Adrenal gland (tissue), 5 donors: ENCODE measurements at regions not wholly inside any gene's neighbourhood (a gene's known extent, or its start where the extent isn't known, plus 50 kb on each side); places are given as distances from the start of the nearest gene placed in this dataset.

ENCODE experiments used
- CTCF ChIP-seq, 6 experiments: fragments of 450-650 bp in 4 of 6; fragments of 200-600 bp in 2 of 6; sonication (generic) in 1 of 6; IDR thresholded peaks; 1 replicate in 5 of 6; 2 replicates in 1 of 6; pipeline versions ENCODE4 v1.5.1 to v1.8.0; 2016 to 2021; ENCODE audit warnings: antibody characterized with exemption in 6 of 6, mild to moderate bottlenecking in 2 of 6, moderate library complexity in 1 of 6
- POLR2A ChIP-seq, 2 donors: fragments of 450-650 bp; IDR thresholded peaks; one replicate each; pipeline ENCODE4 v1.6.1; 2017; ENCODE audit warnings: antibody characterized with exemption in 2 of 2, mild to moderate bottlenecking in 2 of 2, moderate library complexity in 1 of 2
- donor health status: DM: no; HTN: no; CAD: no.

GRCh38 chr4:181711387-181711786 lies 531.8 kb upstream of the TENM3 start:
- TF ChIP-seq CTCF (IDR thresholded peaks at IDR 0.05) (no peak), POLR2A (IDR thresholded peaks at IDR 0.05) (no peak)
